ENCODE measurements at regions not wholly inside any gene's neighbourhood (a gene's known extent, or its start where the extent isn't known, plus 50 kb on each side); places are given as distances from the start of the nearest gene placed in this dataset.

DNA sequence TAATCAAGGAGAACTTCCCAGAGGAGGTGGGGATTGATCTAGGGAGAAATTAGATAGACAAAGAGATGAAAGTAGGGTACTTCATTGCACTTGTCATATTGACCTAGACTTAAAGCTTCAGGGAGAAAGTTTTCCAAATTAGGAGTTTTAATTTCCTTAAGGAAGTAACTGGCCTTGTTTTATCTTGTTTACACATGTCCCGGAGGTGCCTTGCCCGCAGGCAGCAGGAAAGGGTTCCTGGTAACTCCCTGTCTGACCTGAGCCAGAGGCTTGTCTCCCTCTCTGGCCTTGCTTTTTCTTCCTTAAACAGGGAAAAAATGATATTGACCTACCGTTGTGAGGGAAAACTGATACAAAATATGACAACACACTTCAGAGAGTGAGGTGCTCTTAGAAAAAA, 181.6 kb downstream of the EVX1 start:
- TF ChIP-seq, protein P1, sequence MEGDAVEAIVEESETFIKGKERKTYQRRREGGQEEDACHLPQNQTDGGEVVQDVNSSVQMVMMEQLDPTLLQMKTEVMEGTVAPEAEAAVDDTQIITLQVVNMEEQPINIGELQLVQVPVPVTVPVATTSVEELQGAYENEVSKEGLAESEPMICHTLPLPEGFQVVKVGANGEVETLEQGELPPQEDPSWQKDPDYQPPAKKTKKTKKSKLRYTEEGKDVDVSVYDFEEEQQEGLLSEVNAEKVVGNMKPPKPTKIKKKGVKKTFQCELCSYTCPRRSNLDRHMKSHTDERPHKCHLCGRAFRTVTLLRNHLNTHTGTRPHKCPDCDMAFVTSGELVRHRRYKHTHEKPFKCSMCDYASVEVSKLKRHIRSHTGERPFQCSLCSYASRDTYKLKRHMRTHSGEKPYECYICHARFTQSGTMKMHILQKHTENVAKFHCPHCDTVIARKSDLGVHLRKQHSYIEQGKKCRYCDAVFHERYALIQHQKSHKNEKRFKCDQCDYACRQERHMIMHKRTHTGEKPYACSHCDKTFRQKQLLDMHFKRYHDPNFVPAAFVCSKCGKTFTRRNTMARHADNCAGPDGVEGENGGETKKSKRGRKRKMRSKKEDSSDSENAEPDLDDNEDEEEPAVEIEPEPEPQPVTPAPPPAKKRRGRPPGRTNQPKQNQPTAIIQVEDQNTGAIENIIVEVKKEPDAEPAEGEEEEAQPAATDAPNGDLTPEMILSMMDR (IDR thresholded peaks at IDR 0.05): no peak
- no peak for TF ChIP-seq POLR2AphosphoS5 (IDR thresholded peaks at IDR 0.05; ENCODE audit: low read depth, low read length)
- no peak for TF ChIP-seq TCF7L2 (IDR thresholded peaks at IDR 0.05; ENCODE audit: low read depth, low read length)
- TF ChIP-seq, protein P2, sequence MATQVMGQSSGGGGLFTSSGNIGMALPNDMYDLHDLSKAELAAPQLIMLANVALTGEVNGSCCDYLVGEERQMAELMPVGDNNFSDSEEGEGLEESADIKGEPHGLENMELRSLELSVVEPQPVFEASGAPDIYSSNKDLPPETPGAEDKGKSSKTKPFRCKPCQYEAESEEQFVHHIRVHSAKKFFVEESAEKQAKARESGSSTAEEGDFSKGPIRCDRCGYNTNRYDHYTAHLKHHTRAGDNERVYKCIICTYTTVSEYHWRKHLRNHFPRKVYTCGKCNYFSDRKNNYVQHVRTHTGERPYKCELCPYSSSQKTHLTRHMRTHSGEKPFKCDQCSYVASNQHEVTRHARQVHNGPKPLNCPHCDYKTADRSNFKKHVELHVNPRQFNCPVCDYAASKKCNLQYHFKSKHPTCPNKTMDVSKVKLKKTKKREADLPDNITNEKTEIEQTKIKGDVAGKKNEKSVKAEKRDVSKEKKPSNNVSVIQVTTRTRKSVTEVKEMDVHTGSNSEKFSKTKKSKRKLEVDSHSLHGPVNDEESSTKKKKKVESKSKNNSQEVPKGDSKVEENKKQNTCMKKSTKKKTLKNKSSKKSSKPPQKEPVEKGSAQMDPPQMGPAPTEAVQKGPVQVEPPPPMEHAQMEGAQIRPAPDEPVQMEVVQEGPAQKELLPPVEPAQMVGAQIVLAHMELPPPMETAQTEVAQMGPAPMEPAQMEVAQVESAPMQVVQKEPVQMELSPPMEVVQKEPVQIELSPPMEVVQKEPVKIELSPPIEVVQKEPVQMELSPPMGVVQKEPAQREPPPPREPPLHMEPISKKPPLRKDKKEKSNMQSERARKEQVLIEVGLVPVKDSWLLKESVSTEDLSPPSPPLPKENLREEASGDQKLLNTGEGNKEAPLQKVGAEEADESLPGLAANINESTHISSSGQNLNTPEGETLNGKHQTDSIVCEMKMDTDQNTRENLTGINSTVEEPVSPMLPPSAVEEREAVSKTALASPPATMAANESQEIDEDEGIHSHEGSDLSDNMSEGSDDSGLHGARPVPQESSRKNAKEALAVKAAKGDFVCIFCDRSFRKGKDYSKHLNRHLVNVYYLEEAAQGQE (IDR thresholded peaks at IDR 0.05; ENCODE audit: insufficient read depth in 1 of 2, low read depth in 2 of 2, low read length in 1 of 2): no peak
- no peak for TF ChIP-seq SIN3A (IDR thresholded peaks at IDR 0.05; ENCODE audit: borderline replicate concordance, insufficient read depth, low read depth, low read length)
